GM12878 (cell line): ENCODE measurements at regions not wholly inside any gene's neighbourhood (a gene's known extent, or its start where the extent isn't known, plus 50 kb on each side); places are given as distances from the start of the nearest gene placed in this dataset.

ENCODE experiments used
- ATAC-seq: fragments of 200-7000 bp; cut with Tn5 transposase; 3 replicates; pipeline ENCODE4 v1.9.1; 2020; ENCODE audit warnings: mild to moderate bottlenecking, moderate library complexity
- BruUV-seq: library from RNA; stranded (reverse); fragments of 400-500 nt; replicated peaks from 2 replicates; lab custom pipeline; 2021; lab: Mats Ljungman, UMichigan
- CTCF ChIA-PET: fragments of 300-600 bp; sonication (Branson Sonifier 250); formaldehyde crosslinking; extraction: SDS; loops from one replicate; lab custom pipeline; 2021; ENCODE audit warnings: inconsistent platforms; lab: Yijun Ruan, JAX
- POLR2A ChIA-PET: fragments of 350-600 bp; formaldehyde crosslinking; extraction: SDS; loops from one replicate; lab custom pipeline; 2021; ENCODE audit warnings: inconsistent platforms; lab: Charles Lee
- RAD21 ChIA-PET: fragments of 300-600 bp; sonication (Branson Sonifier 250); formaldehyde crosslinking; loops from one replicate; lab custom pipeline; 2023; ENCODE audit warnings: antibody characterized with exemption; ENCODE audit not compliant: unreplicated experiment; lab: Charles Lee
- SMC1A ChIA-PET: fragments of 300-600 bp; sonication (Branson Sonifier 250); formaldehyde crosslinking; loops from one replicate; lab custom pipeline; 2023; ENCODE audit not compliant: unreplicated experiment, uncharacterized antibody; lab: Charles Lee
- DNase-seq: peaks from one replicate; pipeline ENCODE4 v3.0.0-alpha.2; 2011; ENCODE audit warnings: low read depth, low spot score
- FAIRE-seq: peaks from 3 replicates; lab custom pipeline; 2011; peaks lifted over from hg19 to GRCh38; lab: Jason Lieb, UNC
- H2AFZ ChIP-seq: 2 replicates; pipeline ENCODE4 v1.6.0; 2011; ENCODE audit warnings: low read depth, low read length, control low read depth; ENCODE audit not compliant: control insufficient read depth
- H3K27ac ChIP-seq: 2 replicates; pipeline ENCODE4 v1.5.1; 2011; ENCODE audit warnings: control low read depth; ENCODE audit not compliant: control insufficient read depth, insufficient read depth
- H3K27me3 ChIP-seq, 2 experiments: replicated peaks in 1 of 2; 2 replicates each; pipeline versions ENCODE4 v1.6.0 to v1.6.1; 2011; ENCODE audit warnings: low read length in 1 of 2; ENCODE audit not compliant: control insufficient read depth in 2 of 2, insufficient read depth in 2 of 2
- H3K36me3 ChIP-seq, 2 experiments: 2 replicates each; pipeline ENCODE4 v1.5.1; 2011; ENCODE audit warnings: low read length in 1 of 2; ENCODE audit not compliant: control insufficient read depth in 2 of 2, insufficient read depth in 2 of 2
- H3K4me1 ChIP-seq: 2 replicates; pipeline ENCODE4 v1.6.1; 2011; ENCODE audit warnings: mild to moderate bottlenecking, low read length, moderate library complexity, mixed read lengths; ENCODE audit not compliant: control insufficient read depth, insufficient read depth
- H3K4me2 ChIP-seq: 2 replicates; pipeline ENCODE4 v1.6.0; 2011; ENCODE audit warnings: control low read depth; ENCODE audit not compliant: control insufficient read depth, insufficient read depth
- H3K4me3 ChIP-seq: fragments of 200-600 bp; sonication (generic); 2 replicates; pipeline ENCODE4 v1.5.1; 2016
- H3K79me2 ChIP-seq: 2 replicates; pipeline ENCODE4 v1.6.0; 2011; ENCODE audit warnings: low read length; ENCODE audit not compliant: control insufficient read depth, insufficient read depth
- H3K9ac ChIP-seq: 2 replicates; pipeline ENCODE4 v1.8.0; 2011; ENCODE audit warnings: low read length, control low read depth, mixed read lengths; ENCODE audit not compliant: control insufficient read depth, insufficient read depth
- H3K9me3 ChIP-seq: replicated peaks from 3 replicates; pipeline ENCODE4 v1.5.1; 2011; ENCODE audit warnings: mild to moderate bottlenecking, low read length; ENCODE audit not compliant: control insufficient read depth, insufficient read depth
- H4K20me1 ChIP-seq: 2 replicates; pipeline ENCODE4 v1.6.0; 2011; ENCODE audit not compliant: control insufficient read depth, insufficient read depth
- GABPA ChIP-seq: IDR thresholded peaks from 2 replicates; pipeline ENCODE4 v1.6.1; 2014; ENCODE audit warnings: antibody characterized with exemption, low read depth, mild to moderate bottlenecking, inconsistent platforms
- IRF4 ChIP-seq: IDR thresholded peaks from 2 replicates; pipeline ENCODE4 v1.6.1; 2011; ENCODE audit warnings: low read depth, low read length
- MEF2B ChIP-seq: fragments of 450-650 bp; IDR thresholded peaks from 2 replicates; pipeline ENCODE4 v1.6.1; 2018; ENCODE audit warnings: mild to moderate bottlenecking, moderate library complexity; ENCODE audit not compliant: partially characterized antibody, poor library complexity, severe bottlenecking
- MYC ChIP-seq: IDR thresholded peaks from 2 replicates; pipeline ENCODE4 v1.6.1; 2011; ENCODE audit warnings: mild to moderate bottlenecking, low read length, moderate library complexity, inconsistent platforms; ENCODE audit not compliant: insufficient read depth, insufficient replicate concordance, insufficient read length, severe bottlenecking
- PML ChIP-seq: IDR thresholded peaks from 2 replicates; pipeline ENCODE4 v1.6.1; 2012; ENCODE audit warnings: low read length, inconsistent platforms
- RAD51 ChIP-seq: fragments of 450-650 bp; IDR thresholded peaks from 2 replicates; pipeline ENCODE4 v1.6.1; 2016; ENCODE audit warnings: moderate library complexity, mild to moderate bottlenecking, inconsistent platforms
- SPI1 ChIP-seq: IDR thresholded peaks from 2 replicates; pipeline ENCODE4 v1.6.1; 2011; ENCODE audit warnings: low read depth, mild to moderate bottlenecking, low read length, moderate library complexity, borderline replicate concordance; ENCODE audit not compliant: insufficient read depth
- WGBS: methylation state at CpG from one replicate; pipeline ENCODE4 v1.1.6; 2016; ENCODE audit warnings: low lambda C conversion rate; ENCODE audit not compliant: insufficient replicate concordance, insufficient coverage; ENCODE audit errors: missing lambda C conversion rate; 5-methylcytosine and 5-hydroxymethylcytosine counted together
- in situ Hi-C: fragments of 300-500 bp; cut with MboI; formaldehyde crosslinking; loops from 9 replicates; pipeline ENCODE4 v1.14.3; 2018; ENCODE audit warnings: mixed read lengths
- intact Hi-C: fragments of 100-400 bp; cut with micrococcal nuclease; formaldehyde crosslinking; loops from one replicate; pipeline ENCODE4 v1.14.2; 2022; ENCODE audit not compliant: unreplicated experiment
- TF ChIP-seq, protein P1 (sequence below): fragments of 450-650 bp; formaldehyde crosslinking; IDR thresholded peaks from 2 replicates; pipeline ENCODE4 v1.4.0; 2020; ENCODE audit warnings: mild to moderate bottlenecking, moderate library complexity
- TF ChIP-seq, protein P2 (sequence below): IDR thresholded peaks from 2 replicates; pipeline ENCODE4 v1.6.1; 2011; ENCODE audit warnings: mild to moderate bottlenecking, low read depth, low read length, moderate library complexity; ENCODE audit not compliant: insufficient replicate concordance
- TF ChIP-seq, protein P3 (sequence below): fragments of 450-650 bp; formaldehyde crosslinking; IDR thresholded peaks from 2 replicates; pipeline ENCODE4 v1.4.0; 2022; ENCODE audit warnings: mild to moderate bottlenecking, moderate library complexity

DNA sequence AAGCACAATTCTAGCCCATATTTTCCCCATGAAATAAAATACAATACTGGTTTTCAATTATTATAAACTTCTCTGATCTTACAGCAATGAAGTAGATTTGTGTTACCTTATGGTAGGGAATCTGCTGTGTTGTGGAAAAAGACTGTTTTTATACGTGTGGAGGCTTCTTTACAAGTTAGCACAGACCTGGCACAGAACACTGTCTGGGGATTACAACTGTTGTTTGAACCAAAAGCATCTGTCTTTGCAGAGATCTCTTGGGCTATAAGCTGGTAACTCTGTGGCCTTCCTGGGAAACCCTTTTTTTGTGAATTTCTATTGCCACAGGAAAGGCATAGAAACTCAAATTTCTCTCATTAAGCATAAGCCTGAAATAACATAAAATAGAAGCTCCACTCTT, 581.9 kb downstream of the TUSC7 start (continued):
- TF ChIP-seq, protein P1, sequence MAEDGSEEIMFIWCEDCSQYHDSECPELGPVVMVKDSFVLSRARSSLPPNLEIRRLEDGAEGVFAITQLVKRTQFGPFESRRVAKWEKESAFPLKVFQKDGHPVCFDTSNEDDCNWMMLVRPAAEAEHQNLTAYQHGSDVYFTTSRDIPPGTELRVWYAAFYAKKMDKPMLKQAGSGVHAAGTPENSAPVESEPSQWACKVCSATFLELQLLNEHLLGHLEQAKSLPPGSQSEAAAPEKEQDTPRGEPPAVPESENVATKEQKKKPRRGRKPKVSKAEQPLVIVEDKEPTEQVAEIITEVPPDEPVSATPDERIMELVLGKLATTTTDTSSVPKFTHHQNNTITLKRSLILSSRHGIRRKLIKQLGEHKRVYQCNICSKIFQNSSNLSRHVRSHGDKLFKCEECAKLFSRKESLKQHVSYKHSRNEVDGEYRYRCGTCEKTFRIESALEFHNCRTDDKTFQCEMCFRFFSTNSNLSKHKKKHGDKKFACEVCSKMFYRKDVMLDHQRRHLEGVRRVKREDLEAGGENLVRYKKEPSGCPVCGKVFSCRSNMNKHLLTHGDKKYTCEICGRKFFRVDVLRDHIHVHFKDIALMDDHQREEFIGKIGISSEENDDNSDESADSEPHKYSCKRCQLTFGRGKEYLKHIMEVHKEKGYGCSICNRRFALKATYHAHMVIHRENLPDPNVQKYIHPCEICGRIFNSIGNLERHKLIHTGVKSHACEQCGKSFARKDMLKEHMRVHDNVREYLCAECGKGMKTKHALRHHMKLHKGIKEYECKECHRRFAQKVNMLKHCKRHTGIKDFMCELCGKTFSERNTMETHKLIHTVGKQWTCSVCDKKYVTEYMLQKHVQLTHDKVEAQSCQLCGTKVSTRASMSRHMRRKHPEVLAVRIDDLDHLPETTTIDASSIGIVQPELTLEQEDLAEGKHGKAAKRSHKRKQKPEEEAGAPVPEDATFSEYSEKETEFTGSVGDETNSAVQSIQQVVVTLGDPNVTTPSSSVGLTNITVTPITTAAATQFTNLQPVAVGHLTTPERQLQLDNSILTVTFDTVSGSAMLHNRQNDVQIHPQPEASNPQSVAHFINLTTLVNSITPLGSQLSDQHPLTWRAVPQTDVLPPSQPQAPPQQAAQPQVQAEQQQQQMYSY (CRISPR knock-in tag): no peak
- TF ChIP-seq, all 136 proteins: peak for 0

DNA sequence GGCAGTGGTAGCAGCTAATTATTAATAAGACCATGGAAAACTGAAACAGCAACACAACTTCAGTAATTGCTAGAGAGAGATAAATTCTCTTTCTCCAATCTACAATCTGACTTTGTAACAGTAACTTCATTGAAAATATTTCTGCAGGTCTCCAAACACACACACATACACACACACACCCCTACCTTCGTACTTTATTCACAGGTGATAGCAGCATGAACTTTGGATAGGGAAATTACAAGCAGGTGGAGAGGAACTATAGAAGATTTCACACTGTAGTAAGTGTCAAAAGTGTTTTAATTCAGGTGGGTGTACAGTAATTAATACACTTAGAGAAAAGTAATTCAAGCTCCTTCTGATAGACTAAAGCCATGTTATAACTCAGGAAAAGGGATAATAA, 587.5 kb downstream of the TUSC7 start:
- Histone ChIP-seq H3K79me2 (no peaks in the 10 kb centered on the region), H3K4me3 (no peak overlapping the region), H3K27ac (no peak overlapping the region), H2AFZ (no peak overlapping the region), H3K9ac (no peak overlapping the region), H3K4me1 (no peaks in the 10 kb centered on the region), H3K27me3 (no peaks in the 10 kb centered on the region), H4K20me1 (no peaks in the 10 kb centered on the region), H3K4me2 (no peak overlapping the region), H3K9me3 (no peaks in the 10 kb centered on the region), H3K36me3 (no peaks in the 10 kb centered on the region)
- 0% methylated on average over 1 of the region's 1 CpG for WGBS
- intact Hi-C loops: no loop called here
- FAIRE-seq (no peak), ATAC-seq (no peak), DNase-seq (no peak)
- ChIA-PET POLR2A (no interaction called here), RAD21 (no interaction called here), SMC1A (no interaction called here), CTCF (no interaction called here)
- TF ChIP-seq, protein P2, sequence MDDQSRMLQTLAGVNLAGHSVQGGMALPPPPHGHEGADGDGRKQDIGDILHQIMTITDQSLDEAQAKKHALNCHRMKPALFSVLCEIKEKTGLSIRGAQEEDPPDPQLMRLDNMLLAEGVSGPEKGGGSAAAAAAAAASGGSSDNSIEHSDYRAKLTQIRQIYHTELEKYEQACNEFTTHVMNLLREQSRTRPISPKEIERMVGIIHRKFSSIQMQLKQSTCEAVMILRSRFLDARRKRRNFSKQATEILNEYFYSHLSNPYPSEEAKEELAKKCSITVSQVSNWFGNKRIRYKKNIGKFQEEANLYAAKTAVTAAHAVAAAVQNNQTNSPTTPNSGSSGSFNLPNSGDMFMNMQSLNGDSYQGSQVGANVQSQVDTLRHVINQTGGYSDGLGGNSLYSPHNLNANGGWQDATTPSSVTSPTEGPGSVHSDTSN: no peak
- TF ChIP-seq, protein P3, sequence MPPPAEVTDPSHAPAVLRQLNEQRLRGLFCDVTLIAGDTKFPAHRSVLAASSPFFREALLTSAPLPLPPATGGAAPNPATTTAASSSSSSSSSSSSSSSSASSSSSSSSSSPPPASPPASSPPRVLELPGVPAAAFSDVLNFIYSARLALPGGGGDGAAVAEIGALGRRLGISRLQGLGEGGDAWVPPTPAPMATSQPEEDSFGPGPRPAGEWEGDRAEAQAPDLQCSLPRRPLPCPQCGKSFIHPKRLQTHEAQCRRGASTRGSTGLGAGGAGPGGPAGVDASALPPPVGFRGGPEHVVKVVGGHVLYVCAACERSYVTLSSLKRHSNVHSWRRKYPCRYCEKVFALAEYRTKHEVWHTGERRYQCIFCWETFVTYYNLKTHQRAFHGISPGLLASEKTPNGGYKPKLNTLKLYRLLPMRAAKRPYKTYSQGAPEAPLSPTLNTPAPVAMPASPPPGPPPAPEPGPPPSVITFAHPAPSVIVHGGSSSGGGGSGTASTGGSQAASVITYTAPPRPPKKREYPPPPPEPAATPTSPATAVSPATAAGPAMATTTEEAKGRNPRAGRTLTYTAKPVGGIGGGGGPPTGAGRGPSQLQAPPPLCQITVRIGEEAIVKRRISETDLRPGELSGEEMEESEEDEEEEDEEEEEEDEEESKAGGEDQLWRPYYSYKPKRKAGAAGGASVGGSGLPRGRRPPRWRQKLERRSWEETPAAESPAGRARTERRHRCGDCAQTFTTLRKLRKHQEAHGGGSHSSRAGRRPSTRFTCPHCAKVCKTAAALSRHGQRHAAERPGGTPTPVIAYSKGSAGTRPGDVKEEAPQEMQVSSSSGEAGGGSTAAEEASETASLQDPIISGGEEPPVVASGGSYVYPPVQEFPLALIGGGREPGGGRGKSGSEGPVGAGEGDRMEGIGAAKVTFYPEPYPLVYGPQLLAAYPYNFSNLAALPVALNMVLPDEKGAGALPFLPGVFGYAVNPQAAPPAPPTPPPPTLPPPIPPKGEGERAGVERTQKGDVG: no peak
- TF ChIP-seq GABPA (no peak), MEF2B (no peak), PML (no peak), MYC (no peak), RAD51 (no peak), SPI1 (no peak), IRF4 (no peak)
- BruUV-seq: no TSS peak
- in situ Hi-C loops: no loop called here
